ENCODE measurements at regions not wholly inside any gene's neighbourhood (a gene's known extent, or its start where the extent isn't known, plus 50 kb on each side); places are given as distances from the start of the nearest gene placed in this dataset.

GRCh38 chr5:155268770-155269425, 255.3 kb downstream of the KIF4B start (continued):
- no peak for TF ChIP-seq JUND (IDR thresholded peaks at IDR 0.05; ENCODE audit: low read length)
- no peak for TF ChIP-seq EGR1 (IDR thresholded peaks at IDR 0.05; ENCODE audit: borderline replicate concordance, low read depth, low read length)
- no peak for TF ChIP-seq PHF8 (conservative IDR thresholded peaks at IDR 0.05; ENCODE audit: low read depth, low read length)
- no peak for TF ChIP-seq CHD1 (IDR thresholded peaks at IDR 0.05; ENCODE audit: low read depth, low read length)
- TF ChIP-seq E2F6 (IDR thresholded peaks at IDR 0.05), result no peak
- no peak for TF ChIP-seq SAP30 (IDR thresholded peaks at IDR 0.05; ENCODE audit: insufficient read depth, insufficient replicate concordance, low read length)

All from H1 (cell line).